Fibroblast of mammary gland (primary cell): ENCODE measurements at regions not wholly inside any gene's neighbourhood (a gene's known extent, or its start where the extent isn't known, plus 50 kb on each side); places are given as distances from the start of the nearest gene placed in this dataset.
"Not testable (repeated sequence)": the region's sequence is repeated elsewhere in the genome, so short reads cannot be mapped to it uniquely, and the experiment has no call there.

Source experiments
- DNase-seq: peaks from one replicate; pipeline ENCODE4 v3.0.0-alpha.2; 2010; ENCODE audit warnings: low read depth
- H3K4me3 ChIP-seq: 2 replicates; pipeline ENCODE4 v1.5.1; 2011; ENCODE audit warnings: low read depth, mild to moderate bottlenecking, low read length, moderate library complexity; ENCODE audit not compliant: control insufficient read depth
- CTCF ChIP-seq: conservative IDR thresholded peaks from 2 replicates; pipeline ENCODE4 v1.5.1; 2011; ENCODE audit warnings: low read depth, low read length, inconsistent platforms; ENCODE audit not compliant: control insufficient read depth, insufficient read depth

GRCh38 chr4:128758314-128758922, 51.1 kb upstream of the JADE1 start:
- TF ChIP-seq CTCF = no peak
- no peak overlapping the region for H3K4me3 ChIP-seq
- DNase-seq = no peak

DNA sequence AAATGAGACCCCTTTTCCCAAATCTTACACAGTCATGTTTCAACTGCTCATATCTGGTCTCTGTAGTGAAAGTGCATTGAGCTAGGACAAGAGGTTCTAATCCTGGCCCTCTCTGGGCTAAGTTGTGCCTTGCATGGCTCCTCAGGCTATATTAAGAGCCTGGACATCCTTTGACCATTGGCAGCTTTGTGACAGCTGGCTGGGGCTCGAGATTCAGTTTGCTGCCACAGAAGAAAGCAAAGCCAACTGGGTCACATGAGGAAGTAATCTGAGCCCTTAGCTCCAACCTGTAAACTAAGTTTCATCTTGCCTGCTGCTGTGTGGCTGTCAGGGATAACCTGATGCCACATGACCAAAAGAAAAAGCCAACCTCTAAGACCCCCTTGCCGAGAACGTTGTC, 51.8 kb upstream of the JADE1 start:
- no peak for DNase-seq
- H3K4me3 ChIP-seq = no peak overlapping the region
- no peak for TF ChIP-seq CTCF

- DNase-seq = no peak
- H3K4me3 ChIP-seq = no peak overlapping the region
- TF ChIP-seq CTCF = no peak
Observed at GRCh38 chr4:128751354-128751753, 58.1 kb upstream of the JADE1 start.

- not testable (repeated sequence) for DNase-seq
Observed at GRCh38 chr4:128741748-128742147, 67.8 kb upstream of the JADE1 start.

GRCh38 chr4:128737098-128737513, 72.4 kb upstream of the JADE1 start:
- TF ChIP-seq CTCF = no peak
- peak; percentile 11 for DNase-seq

More at GRCh38 chr4:128741748-128742147, 67.8 kb upstream of the JADE1 start:
- not testable (repeated sequence) for H3K4me3 ChIP-seq

DNA sequence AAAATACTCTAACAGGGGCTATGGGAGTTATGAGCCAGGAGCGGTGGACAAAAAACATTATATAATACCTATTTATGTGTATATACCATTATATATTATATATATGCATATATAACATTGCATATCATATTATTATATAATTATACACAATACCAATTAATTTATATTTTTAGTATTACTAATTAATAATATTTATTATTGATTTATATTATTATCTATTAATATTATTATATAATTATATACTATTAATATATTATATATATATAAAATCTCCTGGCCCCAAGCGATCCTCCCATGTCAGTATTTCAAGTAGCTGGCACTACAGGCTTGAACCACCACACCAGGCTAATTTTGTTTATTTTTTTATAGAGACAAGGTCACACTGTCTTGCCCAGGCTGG, 73.8 kb upstream of the JADE1 start:
- no peak overlapping the region for H3K4me3 ChIP-seq
- no peak for DNase-seq
- TF ChIP-seq CTCF = no peak

More at GRCh38 chr4:128737098-128737513, 72.4 kb upstream of the JADE1 start:
- H3K4me3 ChIP-seq = no peak overlapping the region

DNA sequence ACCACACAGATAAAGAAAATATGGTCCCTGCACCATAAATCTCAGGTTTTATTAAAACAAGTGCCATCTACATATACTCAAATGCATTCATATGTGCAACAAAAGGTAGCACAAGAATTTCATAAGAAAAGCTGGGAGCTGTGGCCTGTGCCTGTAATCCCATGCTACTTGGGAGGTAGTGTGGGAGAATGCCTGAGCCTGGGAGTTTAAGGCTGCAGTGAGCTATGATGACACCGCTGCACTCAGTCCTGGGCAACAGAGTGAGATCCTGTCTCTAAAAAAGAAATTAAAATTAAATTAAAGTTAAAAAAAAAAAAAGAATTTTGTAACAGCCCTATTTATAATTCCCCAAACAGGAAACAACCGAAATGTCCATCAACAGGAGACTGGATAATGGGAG, 81.3 kb upstream of the JADE1 start:
- TF ChIP-seq CTCF = no peak
- no peak overlapping the region for H3K4me3 ChIP-seq
- no peak for DNase-seq
